ENCODE measurements at regions not wholly inside any gene's neighbourhood (a gene's known extent, or its start where the extent isn't known, plus 50 kb on each side); places are given as distances from the start of the nearest gene placed in this dataset.

- no peak for DNase-seq (ENCODE audit: extremely low spot score, insufficient read length, low read depth)
- FAIRE-seq = no peak
These were observed 194.3 kb downstream of the NSUN3 start for GRCh38 chr3:94256888-94257813.

GRCh38 chr3:94258851-94259250 lies 196.0 kb downstream of the NSUN3 start:
- DNase-seq (ENCODE audit: extremely low spot score, insufficient read length, low read depth) (no peak), FAIRE-seq (no peak)

- DNase-seq (ENCODE audit: extremely low spot score, insufficient read length, low read depth) (no peak), FAIRE-seq (no peak)
These were observed 196.4 kb downstream of the NSUN3 start for GRCh38 chr3:94259291-94259690.

- FAIRE-seq (no peak), DNase-seq (ENCODE audit: extremely low spot score, insufficient read length, low read depth) (no peak)
These were observed 206.9 kb downstream of the NSUN3 start for GRCh38 chr3:94269763-94270162.

GRCh38 chr3:94272016-94272415 lies 209.2 kb downstream of the NSUN3 start:
- no peak for FAIRE-seq
- DNase-seq (ENCODE audit: extremely low spot score, insufficient read length, low read depth) = no peak

- FAIRE-seq (no peak), DNase-seq (ENCODE audit: extremely low spot score, insufficient read length, low read depth) (no peak)
These were observed 218.1 kb downstream of the NSUN3 start for GRCh38 chr3:94280958-94281357.

GRCh38 chr3:94285872-94286271 lies 223.0 kb downstream of the NSUN3 start:
- no peak for DNase-seq (ENCODE audit: extremely low spot score, insufficient read length, low read depth)
- FAIRE-seq = no peak

- DNase-seq (ENCODE audit: extremely low spot score, insufficient read length, low read depth) (no peak), FAIRE-seq (no peak)
These were observed 228.8 kb downstream of the NSUN3 start for GRCh38 chr3:94291686-94292085.

- DNase-seq (ENCODE audit: extremely low spot score, insufficient read length, low read depth) (no peak), FAIRE-seq (no peak)
These were observed 229.3 kb downstream of the NSUN3 start for GRCh38 chr3:94292151-94292550.

- no peak for FAIRE-seq
- no peak for DNase-seq (ENCODE audit: extremely low spot score, insufficient read length, low read depth)
These were observed 230.9 kb downstream of the NSUN3 start for GRCh38 chr3:94293793-94294195.

GRCh38 chr3:94294806-94295205 lies 231.9 kb downstream of the NSUN3 start:
- FAIRE-seq (no peak), DNase-seq (ENCODE audit: extremely low spot score, insufficient read length, low read depth) (no peak)

GRCh38 chr3:94299716-94300115 lies 236.9 kb downstream of the NSUN3 start:
- DNase-seq (ENCODE audit: extremely low spot score, insufficient read length, low read depth) = no peak

GRCh38 chr3:94301366-94301765 lies 238.5 kb downstream of the NSUN3 start:
- DNase-seq (ENCODE audit: extremely low spot score, insufficient read length, low read depth) (no peak), FAIRE-seq (no peak)

More at GRCh38 chr3:94299716-94300115, 236.9 kb downstream of the NSUN3 start:
- no peak for FAIRE-seq

GRCh38 chr3:94303266-94303665 lies 240.4 kb downstream of the NSUN3 start:
- FAIRE-seq (no peak), DNase-seq (ENCODE audit: extremely low spot score, insufficient read length, low read depth) (no peak)

- FAIRE-seq (no peak), DNase-seq (ENCODE audit: extremely low spot score, insufficient read length, low read depth) (no peak)
These were observed 241.0 kb downstream of the NSUN3 start for GRCh38 chr3:94303897-94304296.

- FAIRE-seq = no peak
- DNase-seq (ENCODE audit: extremely low spot score, insufficient read length, low read depth) = no peak
These were observed 242.1 kb downstream of the NSUN3 start for GRCh38 chr3:94304954-94305353.

- no peak for DNase-seq (ENCODE audit: extremely low spot score, insufficient read length, low read depth)
- FAIRE-seq = no peak
These were observed 243.2 kb downstream of the NSUN3 start for GRCh38 chr3:94305835-94306611.

- DNase-seq (ENCODE audit: extremely low spot score, insufficient read length, low read depth) (no peak), FAIRE-seq (no peak)
These were observed 244.7 kb downstream of the NSUN3 start for GRCh38 chr3:94307588-94307987.

GRCh38 chr3:94308767-94309166 lies 245.9 kb downstream of the NSUN3 start:
- DNase-seq (ENCODE audit: extremely low spot score, insufficient read length, low read depth) (no peak), FAIRE-seq (no peak)

- FAIRE-seq = no peak
These were observed 247.7 kb downstream of the NSUN3 start for GRCh38 chr3:94310341-94311135.

More at GRCh38 chr3:94310341-94311135, 247.7 kb downstream of the NSUN3 start:
- no peak for DNase-seq (ENCODE audit: extremely low spot score, insufficient read length, low read depth)
